PFSK-1 (cell line): ENCODE measurements at regions not wholly inside any gene's neighbourhood (a gene's known extent, or its start where the extent isn't known, plus 50 kb on each side); places are given as distances from the start of the nearest gene placed in this dataset.

ENCODE experiments used
- FOXP2 ChIP-seq: optimal IDR thresholded peaks from 2 replicates; pipeline ENCODE3; 2011; ENCODE audit warnings: borderline replicate concordance, control low read depth, inconsistent platforms; ENCODE audit not compliant: insufficient read depth; ENCODE audit errors: extremely low read length, extremely low read depth
- POLR2AphosphoS5 ChIP-seq: IDR thresholded peaks from 2 replicates; pipeline ENCODE4 v1.6.1; 2012; ENCODE audit warnings: low read depth, mild to moderate bottlenecking, control low read depth, low read length, moderate library complexity
- REST ChIP-seq, 2 experiments: IDR thresholded peaks; 2 replicates each; pipeline versions ENCODE4 v1.6.1 to v1.8.0; 2011 to 2012; ENCODE audit warnings: low read depth in 2 of 2, low read length in 2 of 2, control low read depth in 1 of 2, inconsistent platforms in 1 of 2, mild to moderate bottlenecking in 1 of 2, moderate library complexity in 1 of 2; ENCODE audit not compliant: insufficient read depth in 1 of 2
- SIN3A ChIP-seq: IDR thresholded peaks from 2 replicates; pipeline ENCODE4 v1.6.1; 2012; ENCODE audit warnings: mild to moderate bottlenecking, low read length, moderate library complexity, borderline replicate concordance; ENCODE audit not compliant: insufficient read depth
- TAF1 ChIP-seq: IDR thresholded peaks from 2 replicates; pipeline ENCODE4 v1.6.1; 2012; ENCODE audit warnings: low read length, control low read depth, borderline replicate concordance; ENCODE audit not compliant: insufficient read depth

- no peak for TF ChIP-seq POLR2AphosphoS5
- TF ChIP-seq SIN3A = no peak
- no peak for TF ChIP-seq TAF1
- TF ChIP-seq REST (IDR thresholded peaks at IDR 0.05; ENCODE audit: insufficient read depth in 1 of 2, low read depth in 2 of 2, low read length in 2 of 2) = no peak
- TF ChIP-seq FOXP2 = no peak
Measured at GRCh38 chr11:69911310-69912160, 92.3 kb upstream of the FGF3 start.
